HepG2 (cell line): ENCODE measurements at regions not wholly inside any gene's neighbourhood (a gene's known extent, or its start where the extent isn't known, plus 50 kb on each side); places are given as distances from the start of the nearest gene placed in this dataset.

Experiments used
- CCAR2 ChIP-seq: fragments of 200-400 bp; formaldehyde crosslinking; optimal IDR thresholded peaks from 2 replicates; pipeline ENCODE3; 2018; ENCODE audit warnings: low read depth, mild to moderate bottlenecking, low read length, moderate library complexity
- GFI1 ChIP-seq: sonication (generic); formaldehyde crosslinking; IDR thresholded peaks from 2 replicates; pipeline ENCODE4 v1.5.0; 2020; ENCODE audit warnings: missing genetic modification reagents, mild to moderate bottlenecking, borderline replicate concordance
- HOXA5 ChIP-seq: sonication (generic); formaldehyde crosslinking; IDR thresholded peaks from 2 replicates; pipeline ENCODE4 v1.4.0; 2020; ENCODE audit warnings: missing genetic modification reagents
- NCOA1 ChIP-seq: sonication (generic); formaldehyde crosslinking; IDR thresholded peaks from 2 replicates; pipeline ENCODE4 v1.9.0; 2021; ENCODE audit warnings: missing genetic modification reagents
- NFKB2 ChIP-seq: sonication (generic); formaldehyde crosslinking; IDR thresholded peaks from 2 replicates; pipeline ENCODE4 v1.4.0; 2020; ENCODE audit warnings: missing genetic modification reagents, borderline replicate concordance
- RFXAP ChIP-seq: sonication (generic); formaldehyde crosslinking; IDR thresholded peaks from 2 replicates; pipeline ENCODE4 v1.4.0; 2020; ENCODE audit warnings: missing genetic modification reagents, borderline replicate concordance
- RORA ChIP-seq: sonication (generic); formaldehyde crosslinking; IDR thresholded peaks from 2 replicates; pipeline ENCODE4 v1.5.0; 2020; ENCODE audit warnings: mild to moderate bottlenecking, missing genetic modification reagents, moderate library complexity
- SRF ChIP-seq: IDR thresholded peaks from 2 replicates; pipeline ENCODE4 v1.6.1; 2011; ENCODE audit warnings: mild to moderate bottlenecking, low read depth, low read length, moderate library complexity
- ZFP1 ChIP-seq: IDR thresholded peaks from 2 replicates; pipeline ENCODE4 v1.6.1; 2016
- ZNF549 ChIP-seq: sonication (generic); formaldehyde crosslinking; IDR thresholded peaks from 2 replicates; pipeline ENCODE4 v1.5.0; 2020; ENCODE audit warnings: missing genetic modification reagents
- TF ChIP-seq, protein P1 (sequence below): sonication (generic); formaldehyde crosslinking; IDR thresholded peaks from 2 replicates; pipeline ENCODE4 v1.5.1; 2020; ENCODE audit warnings: mild to moderate bottlenecking, missing genetic modification reagents, borderline replicate concordance
- TF ChIP-seq, protein P2 (sequence below): IDR thresholded peaks from 2 replicates; pipeline ENCODE4 v1.6.1; 2016; ENCODE audit warnings: missing biosample characterization, missing genetic modification reagents, low read depth
- TF ChIP-seq, protein P3 (sequence below): sonication (generic); formaldehyde crosslinking; IDR thresholded peaks from 2 replicates; pipeline ENCODE4 v1.4.0; 2020; ENCODE audit warnings: missing genetic modification reagents
- TF ChIP-seq, protein P4 (sequence below): sonication (generic); formaldehyde crosslinking; IDR thresholded peaks from one replicate; pipeline ENCODE4 v1.5.1; 2020; ENCODE audit warnings: mild to moderate bottlenecking, missing genetic modification reagents; ENCODE audit errors: not compliant biosample characterization

DNA sequence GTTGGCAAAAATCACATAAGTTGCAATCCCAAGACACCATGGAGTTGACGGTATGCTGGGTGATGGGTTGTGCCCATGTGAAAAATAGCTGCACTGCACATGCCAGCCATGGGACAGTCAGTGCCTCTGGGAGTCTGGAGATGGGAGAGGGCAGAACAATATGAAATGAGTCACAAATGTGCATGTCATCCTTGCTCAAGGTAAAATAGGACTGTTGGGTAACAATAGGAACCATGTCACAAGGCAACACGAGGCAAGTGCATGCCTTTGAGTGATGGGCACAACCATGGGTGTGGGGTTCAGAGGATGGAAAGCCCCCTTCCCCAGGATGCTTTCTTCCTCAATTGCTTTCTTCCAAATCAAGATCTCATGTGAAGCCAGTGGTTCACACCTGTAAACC, 70.5 kb upstream of the PIM1 start (continued):
- TF ChIP-seq, protein P1, sequence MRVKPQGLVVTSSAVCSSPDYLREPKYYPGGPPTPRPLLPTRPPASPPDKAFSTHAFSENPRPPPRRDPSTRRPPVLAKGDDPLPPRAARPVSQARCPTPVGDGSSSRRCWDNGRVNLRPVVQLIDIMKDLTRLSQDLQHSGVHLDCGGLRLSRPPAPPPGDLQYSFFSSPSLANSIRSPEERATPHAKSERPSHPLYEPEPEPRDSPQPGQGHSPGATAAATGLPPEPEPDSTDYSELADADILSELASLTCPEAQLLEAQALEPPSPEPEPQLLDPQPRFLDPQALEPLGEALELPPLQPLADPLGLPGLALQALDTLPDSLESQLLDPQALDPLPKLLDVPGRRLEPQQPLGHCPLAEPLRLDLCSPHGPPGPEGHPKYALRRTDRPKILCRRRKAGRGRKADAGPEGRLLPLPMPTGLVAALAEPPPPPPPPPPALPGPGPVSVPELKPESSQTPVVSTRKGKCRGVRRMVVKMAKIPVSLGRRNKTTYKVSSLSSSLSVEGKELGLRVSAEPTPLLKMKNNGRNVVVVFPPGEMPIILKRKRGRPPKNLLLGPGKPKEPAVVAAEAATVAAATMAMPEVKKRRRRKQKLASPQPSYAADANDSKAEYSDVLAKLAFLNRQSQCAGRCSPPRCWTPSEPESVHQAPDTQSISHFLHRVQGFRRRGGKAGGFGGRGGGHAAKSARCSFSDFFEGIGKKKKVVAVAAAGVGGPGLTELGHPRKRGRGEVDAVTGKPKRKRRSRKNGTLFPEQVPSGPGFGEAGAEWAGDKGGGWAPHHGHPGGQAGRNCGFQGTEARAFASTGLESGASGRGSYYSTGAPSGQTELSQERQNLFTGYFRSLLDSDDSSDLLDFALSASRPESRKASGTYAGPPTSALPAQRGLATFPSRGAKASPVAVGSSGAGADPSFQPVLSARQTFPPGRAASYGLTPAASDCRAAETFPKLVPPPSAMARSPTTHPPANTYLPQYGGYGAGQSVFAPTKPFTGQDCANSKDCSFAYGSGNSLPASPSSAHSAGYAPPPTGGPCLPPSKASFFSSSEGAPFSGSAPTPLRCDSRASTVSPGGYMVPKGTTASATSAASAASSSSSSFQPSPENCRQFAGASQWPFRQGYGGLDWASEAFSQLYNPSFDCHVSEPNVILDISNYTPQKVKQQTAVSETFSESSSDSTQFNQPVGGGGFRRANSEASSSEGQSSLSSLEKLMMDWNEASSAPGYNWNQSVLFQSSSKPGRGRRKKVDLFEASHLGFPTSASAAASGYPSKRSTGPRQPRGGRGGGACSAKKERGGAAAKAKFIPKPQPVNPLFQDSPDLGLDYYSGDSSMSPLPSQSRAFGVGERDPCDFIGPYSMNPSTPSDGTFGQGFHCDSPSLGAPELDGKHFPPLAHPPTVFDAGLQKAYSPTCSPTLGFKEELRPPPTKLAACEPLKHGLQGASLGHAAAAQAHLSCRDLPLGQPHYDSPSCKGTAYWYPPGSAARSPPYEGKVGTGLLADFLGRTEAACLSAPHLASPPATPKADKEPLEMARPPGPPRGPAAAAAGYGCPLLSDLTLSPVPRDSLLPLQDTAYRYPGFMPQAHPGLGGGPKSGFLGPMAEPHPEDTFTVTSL, result no peak
- no peak for TF ChIP-seq CCAR2
- TF ChIP-seq NCOA1 (CRISPR knock-in tag), result no peak
- no peak for TF ChIP-seq ZNF549 (CRISPR knock-in tag)
- TF ChIP-seq ZFP1, result no peak
- TF ChIP-seq, protein P2, sequence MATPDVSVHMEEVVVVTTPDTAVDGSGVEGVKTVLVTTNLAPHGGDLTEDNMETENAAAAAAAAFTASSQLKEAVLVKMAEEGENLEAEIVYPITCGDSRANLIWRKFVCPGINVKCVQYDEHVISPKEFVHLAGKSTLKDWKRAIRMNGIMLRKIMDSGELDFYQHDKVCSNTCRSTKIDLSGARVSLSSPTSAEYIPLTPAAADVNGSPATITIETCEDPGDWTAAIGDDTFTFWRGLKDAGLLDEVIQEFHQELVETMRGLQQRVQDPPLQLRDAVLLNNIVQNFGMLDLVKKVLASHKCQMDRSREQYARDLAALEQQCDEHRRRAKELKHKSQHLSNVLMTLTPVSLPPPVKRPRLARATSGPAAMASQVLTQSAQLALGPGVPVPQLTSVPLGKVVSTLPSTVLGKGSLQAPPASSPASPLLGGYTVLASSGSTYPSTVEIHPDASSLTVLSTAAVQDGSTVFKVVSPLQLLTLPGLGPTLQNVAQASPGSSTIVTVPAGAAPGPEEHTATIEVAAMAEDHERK (CRISPR knock-in tag), result no peak
- TF ChIP-seq RORA, result no peak
- no peak for TF ChIP-seq GFI1 (CRISPR knock-in tag)
- TF ChIP-seq, protein P3, sequence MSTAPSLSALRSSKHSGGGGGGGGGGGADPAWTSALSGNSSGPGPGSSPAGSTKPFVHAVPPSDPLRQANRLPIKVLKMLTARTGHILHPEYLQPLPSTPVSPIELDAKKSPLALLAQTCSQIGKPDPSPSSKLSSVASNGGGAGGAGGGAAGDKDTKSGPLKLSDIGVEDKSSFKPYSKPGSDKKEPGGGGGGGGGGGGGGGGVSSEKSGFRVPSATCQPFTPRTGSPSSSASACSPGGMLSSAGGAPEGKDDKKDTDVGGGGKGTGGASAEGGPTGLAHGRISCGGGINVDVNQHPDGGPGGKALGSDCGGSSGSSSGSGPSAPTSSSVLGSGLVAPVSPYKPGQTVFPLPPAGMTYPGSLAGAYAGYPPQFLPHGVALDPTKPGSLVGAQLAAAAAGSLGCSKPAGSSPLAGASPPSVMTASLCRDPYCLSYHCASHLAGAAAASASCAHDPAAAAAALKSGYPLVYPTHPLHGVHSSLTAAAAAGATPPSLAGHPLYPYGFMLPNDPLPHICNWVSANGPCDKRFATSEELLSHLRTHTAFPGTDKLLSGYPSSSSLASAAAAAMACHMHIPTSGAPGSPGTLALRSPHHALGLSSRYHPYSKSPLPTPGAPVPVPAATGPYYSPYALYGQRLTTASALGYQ (CRISPR knock-in tag), result no peak
- no peak for TF ChIP-seq SRF
- TF ChIP-seq RFXAP (CRISPR knock-in tag), result no peak
- no peak for TF ChIP-seq HOXA5 (CRISPR knock-in tag)
- TF ChIP-seq, protein P4, sequence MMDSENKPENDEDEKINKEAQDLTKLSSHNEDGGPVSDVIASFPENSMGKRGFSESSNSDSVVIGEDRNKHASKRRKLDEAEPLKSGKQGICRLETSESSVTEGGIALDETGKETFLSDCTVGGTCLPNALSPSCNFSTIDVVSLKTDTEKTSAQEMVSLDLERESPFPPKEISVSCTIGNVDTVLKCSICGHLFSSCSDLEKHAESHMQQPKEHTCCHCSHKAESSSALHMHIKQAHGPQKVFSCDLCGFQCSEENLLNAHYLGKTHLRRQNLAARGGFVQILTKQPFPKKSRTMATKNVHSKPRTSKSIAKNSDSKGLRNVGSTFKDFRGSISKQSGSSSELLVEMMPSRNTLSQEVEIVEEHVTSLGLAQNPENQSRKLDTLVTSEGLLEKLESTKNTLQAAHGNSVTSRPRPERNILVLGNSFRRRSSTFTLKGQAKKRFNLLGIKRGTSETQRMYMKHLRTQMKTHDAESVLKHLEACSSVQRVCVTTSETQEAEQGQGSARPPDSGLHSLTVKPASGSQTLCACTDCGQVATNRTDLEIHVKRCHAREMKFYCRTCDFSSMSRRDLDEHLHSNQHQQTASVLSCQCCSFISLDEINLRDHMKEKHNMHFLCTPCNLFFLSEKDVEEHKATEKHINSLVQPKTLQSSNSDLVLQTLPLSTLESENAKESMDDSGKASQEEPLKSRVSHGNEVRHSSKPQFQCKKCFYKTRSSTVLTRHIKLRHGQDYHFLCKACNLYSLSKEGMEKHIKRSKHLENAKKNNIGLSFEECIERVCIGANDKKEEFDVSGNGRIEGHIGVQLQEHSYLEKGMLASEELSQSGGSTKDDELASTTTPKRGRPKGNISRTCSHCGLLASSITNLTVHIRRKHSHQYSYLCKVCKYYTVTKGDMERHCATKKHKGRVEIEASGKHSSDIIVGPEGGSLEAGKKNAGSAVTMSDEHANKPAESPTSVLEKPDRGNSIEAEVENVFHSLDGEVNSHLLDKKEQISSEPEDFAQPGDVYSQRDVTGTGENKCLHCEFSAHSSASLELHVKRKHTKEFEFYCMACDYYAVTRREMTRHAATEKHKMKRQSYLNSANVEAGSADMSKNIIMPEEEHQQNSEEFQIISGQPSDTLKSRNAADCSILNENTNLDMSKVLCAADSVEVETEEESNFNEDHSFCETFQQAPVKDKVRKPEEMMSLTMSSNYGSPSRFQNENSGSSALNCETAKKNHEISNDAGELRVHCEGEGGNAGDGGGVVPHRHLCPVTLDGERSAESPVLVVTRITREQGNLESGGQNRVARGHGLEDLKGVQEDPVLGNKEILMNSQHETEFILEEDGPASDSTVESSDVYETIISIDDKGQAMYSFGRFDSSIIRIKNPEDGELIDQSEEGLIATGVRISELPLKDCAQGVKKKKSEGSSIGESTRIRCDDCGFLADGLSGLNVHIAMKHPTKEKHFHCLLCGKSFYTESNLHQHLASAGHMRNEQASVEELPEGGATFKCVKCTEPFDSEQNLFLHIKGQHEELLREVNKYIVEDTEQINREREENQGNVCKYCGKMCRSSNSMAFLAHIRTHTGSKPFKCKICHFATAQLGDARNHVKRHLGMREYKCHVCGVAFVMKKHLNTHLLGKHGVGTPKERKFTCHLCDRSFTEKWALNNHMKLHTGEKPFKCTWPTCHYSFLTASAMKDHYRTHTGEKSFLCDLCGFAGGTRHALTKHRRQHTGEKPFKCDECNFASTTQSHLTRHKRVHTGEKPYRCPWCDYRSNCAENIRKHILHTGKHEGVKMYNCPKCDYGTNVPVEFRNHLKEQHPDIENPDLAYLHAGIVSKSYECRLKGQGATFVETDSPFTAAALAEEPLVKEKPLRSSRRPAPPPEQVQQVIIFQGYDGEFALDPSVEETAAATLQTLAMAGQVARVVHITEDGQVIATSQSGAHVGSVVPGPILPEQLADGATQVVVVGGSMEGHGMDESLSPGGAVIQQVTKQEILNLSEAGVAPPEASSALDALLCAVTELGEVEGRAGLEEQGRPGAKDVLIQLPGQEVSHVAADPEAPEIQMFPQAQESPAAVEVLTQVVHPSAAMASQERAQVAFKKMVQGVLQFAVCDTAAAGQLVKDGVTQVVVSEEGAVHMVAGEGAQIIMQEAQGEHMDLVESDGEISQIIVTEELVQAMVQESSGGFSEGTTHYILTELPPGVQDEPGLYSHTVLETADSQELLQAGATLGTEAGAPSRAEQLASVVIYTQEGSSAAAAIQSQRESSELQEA (CRISPR knock-in tag), result no peak
- no peak for TF ChIP-seq NFKB2
